ENCODE measurements at regions not wholly inside any gene's neighbourhood (a gene's known extent, or its start where the extent isn't known, plus 50 kb on each side); places are given as distances from the start of the nearest gene placed in this dataset.

- FAIRE-seq, result no peak
Observed at GRCh38 chr6:14646371-14646770, 528.8 kb downstream of the CD83 start.

- no peak for FAIRE-seq
Observed at GRCh38 chr6:14647357-14647756, 529.8 kb downstream of the CD83 start.

- no peak for FAIRE-seq
Observed at GRCh38 chr6:14652536-14652935, 535.0 kb downstream of the CD83 start.

- FAIRE-seq, result no peak
Observed at GRCh38 chr6:14655201-14656061, 537.9 kb downstream of the CD83 start.

- FAIRE-seq, result no peak
Observed at GRCh38 chr6:14656078-14656521, 538.5 kb downstream of the CD83 start.

- no peak for FAIRE-seq
Observed at GRCh38 chr6:14656649-14657048, 539.1 kb downstream of the CD83 start.

GRCh38 chr6:14658030-14658429 lies 540.5 kb downstream of the CD83 start:
- FAIRE-seq, result no peak

DNA sequence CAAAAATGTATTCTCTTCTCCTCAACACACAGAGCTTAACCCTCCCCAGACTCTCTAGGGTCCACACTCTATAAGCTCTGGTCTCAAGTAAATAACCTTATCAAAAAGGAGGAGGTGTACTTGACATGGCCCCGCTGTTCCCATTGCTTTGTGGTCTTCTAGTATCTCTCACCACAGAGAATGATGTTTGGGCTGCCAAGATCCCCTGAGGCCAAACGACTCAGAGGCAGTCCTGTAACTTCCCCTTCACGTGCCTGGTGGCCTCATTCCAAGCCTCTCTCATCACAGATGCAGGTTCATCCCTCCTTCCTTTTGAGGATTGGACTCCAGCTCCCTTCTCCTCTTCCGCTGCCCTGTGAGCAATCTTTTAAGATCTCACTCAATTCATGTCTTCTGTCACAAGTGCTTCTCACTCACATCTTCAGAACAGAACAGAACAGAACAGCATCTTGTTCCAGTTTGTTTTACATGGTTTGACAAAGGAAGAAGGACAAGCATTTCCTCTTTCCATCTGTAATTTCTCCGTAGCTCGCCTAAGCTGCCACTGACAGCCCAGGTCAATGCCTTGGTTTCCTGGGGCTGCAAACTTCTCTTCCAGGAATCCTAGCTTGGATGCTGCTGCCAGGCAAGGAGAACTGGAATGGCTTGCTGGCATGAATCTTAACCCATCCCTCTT lies 541.5 kb downstream of the CD83 start:
- no peak for FAIRE-seq

- no peak for FAIRE-seq
Observed at GRCh38 chr6:14659841-14660240, 542.3 kb downstream of the CD83 start.

GRCh38 chr6:14660806-14661579 lies 543.4 kb downstream of the CD83 start:
- FAIRE-seq, result no peak

DNA sequence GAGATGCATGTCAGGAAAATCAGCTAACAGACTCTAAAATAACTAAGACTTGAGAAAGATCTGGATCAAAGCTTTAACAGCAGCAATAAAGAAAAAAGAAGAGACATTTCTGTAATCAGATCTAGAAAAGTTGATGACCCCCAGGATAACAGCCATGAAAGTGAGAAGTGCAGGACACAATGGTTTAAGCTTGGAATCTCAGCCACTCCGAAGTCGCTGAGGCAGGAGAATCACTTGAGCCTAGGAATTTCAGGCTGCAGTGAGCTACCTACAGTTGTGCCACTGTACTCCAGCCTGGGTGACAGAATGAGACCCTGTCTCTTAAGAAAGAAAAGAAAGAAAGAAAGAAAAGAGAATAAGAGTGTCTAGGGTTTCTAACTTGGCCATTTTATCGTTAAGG lies 544.1 kb downstream of the CD83 start:
- no peak for FAIRE-seq

- no peak for FAIRE-seq
Observed at GRCh38 chr6:14664112-14664601, 546.6 kb downstream of the CD83 start.

DNA sequence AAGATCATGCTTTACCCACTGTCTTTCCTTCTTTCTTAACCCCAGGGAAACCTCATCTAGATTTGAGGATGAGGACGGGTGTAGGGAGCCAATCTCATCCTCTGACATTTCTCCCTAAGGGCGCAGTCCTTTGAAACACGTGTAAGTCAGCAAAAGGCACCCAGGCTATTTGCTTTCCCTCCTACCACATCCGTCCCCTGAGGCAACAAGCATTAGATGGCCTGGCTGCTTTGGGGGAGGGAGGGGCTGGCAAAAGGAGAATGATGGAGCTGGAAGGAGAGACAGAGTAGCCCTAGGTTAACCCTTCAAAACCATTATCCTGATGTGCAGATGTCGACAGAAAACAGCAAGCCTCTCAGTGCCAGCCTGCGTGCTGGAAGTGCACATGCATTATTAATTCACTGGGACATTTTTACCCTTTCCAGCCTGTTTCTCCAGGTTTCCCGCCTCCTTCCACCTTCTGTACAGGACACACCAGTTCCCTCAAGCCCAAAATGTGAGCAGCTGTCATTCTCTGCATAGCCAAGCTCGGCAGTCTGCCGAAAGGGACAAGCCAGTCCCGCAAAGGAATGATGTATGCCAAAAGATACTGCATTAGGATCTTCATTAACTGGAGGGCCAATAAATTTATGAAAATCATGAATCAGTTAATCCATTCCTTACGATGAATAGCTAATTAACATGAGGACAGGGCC lies 547.2 kb downstream of the CD83 start:
- no peak for FAIRE-seq

DNA sequence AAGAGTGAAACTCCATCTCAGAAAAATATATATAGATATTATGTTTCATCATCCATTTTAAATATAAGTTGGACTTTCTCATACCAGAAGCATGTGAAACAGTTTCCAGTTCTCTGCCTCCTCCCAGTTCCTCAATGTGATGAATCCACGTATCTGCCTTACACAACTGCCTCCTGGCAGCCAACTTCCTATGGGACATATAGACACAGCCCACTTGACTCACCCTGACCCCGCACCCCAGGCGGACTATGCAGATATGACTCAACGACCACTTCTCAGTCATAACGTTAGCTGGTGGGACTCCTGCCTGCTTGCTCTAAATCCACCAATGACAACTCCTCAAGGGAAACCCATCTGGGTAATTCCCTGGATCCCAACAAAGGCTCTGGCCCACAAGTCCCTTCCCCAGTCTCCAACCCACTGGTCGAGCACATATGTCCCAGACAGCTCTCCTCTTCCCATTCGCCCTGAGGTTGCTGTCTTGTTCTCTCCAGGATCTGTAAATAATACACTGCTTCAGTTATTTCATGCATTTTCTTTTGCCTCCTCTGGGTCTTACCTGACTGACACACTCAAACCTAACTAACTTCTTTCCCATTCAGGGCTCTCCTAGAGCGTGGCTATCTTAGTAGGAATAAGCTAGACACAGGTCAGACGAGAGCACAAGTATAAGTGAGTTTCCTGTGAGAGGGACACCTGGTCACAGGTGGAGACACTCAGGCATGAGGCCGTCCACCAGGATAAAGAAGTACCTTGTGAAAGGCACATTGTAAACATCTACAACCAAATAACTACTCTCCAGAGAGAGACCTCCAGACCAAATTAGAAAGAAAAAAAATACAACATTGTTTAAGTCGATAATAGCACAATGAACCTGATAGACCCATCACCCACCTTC lies 548.5 kb downstream of the CD83 start:
- no peak for FAIRE-seq

- FAIRE-seq, result no peak
Observed at GRCh38 chr6:14670806-14671205, 553.2 kb downstream of the CD83 start.

DNA sequence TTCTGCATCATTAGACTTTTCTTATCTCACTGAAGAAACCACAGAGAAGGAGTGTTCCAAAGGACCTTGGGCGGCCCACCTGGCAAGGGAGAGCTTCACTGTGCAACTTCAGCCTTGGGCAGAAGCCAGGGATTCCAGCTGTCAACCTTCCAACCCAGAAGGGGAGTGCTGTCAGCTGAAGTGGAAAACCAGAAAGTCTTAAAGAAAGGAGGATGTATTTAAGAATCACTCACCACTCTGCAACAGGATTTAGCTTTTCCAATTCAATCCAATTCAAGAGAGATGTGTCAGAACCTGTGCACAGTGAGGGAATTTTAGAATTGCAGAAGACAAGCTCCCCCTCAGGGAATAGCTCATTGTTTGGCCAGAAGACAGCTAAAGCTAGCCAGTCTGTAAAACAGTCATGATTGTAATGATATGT lies 553.7 kb downstream of the CD83 start:
- no peak for FAIRE-seq

DNA sequence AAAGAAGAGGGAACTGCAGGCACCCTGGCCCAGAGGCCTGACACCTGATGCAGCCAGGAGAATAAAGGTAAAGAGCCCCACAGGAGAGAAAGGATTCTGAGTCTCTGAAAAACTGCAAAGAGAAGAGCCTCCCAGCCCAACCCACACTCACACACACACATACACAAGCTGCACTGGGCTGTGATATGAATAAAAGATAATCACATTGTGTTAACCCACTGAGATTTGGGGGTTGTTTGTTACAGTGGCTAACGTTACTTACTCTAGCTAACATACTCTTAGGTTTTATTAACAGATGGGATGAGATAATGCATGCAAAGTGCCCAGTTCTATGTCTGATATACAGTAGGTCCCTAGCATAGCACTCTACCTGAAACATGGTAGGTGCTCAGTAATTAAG lies 554.4 kb downstream of the CD83 start:
- FAIRE-seq, result no peak

DNA sequence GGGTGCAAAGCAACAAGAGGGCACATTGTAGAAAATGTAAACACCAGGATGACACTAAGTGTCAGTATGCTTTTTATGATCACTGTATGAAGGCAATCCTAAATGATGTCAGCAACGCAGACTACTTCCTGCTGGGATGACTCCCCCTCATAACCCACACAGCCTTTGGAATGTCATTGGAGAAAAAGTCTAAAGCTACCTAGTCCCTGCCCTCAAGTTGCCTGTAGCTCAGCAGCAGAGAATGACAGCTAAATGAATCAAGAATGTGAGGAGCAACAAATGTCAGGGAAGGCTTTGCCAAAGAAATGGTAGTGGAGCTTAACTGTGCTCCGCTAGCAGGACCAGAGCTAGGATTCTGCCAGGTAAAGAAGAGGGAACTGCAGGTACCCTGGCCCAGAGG lies 555.6 kb downstream of the CD83 start:
- FAIRE-seq, result no peak

- no peak for FAIRE-seq
Observed at GRCh38 chr6:14674458-14674857, 556.9 kb downstream of the CD83 start.

GRCh38 chr6:14674867-14675648 lies 557.5 kb downstream of the CD83 start:
- no peak for FAIRE-seq

- FAIRE-seq, result no peak
Observed at GRCh38 chr6:14676064-14676463, 558.5 kb downstream of the CD83 start.
